ENCODE measurements at regions not wholly inside any gene's neighbourhood (a gene's known extent, or its start where the extent isn't known, plus 50 kb on each side); places are given as distances from the start of the nearest gene placed in this dataset.

DNA sequence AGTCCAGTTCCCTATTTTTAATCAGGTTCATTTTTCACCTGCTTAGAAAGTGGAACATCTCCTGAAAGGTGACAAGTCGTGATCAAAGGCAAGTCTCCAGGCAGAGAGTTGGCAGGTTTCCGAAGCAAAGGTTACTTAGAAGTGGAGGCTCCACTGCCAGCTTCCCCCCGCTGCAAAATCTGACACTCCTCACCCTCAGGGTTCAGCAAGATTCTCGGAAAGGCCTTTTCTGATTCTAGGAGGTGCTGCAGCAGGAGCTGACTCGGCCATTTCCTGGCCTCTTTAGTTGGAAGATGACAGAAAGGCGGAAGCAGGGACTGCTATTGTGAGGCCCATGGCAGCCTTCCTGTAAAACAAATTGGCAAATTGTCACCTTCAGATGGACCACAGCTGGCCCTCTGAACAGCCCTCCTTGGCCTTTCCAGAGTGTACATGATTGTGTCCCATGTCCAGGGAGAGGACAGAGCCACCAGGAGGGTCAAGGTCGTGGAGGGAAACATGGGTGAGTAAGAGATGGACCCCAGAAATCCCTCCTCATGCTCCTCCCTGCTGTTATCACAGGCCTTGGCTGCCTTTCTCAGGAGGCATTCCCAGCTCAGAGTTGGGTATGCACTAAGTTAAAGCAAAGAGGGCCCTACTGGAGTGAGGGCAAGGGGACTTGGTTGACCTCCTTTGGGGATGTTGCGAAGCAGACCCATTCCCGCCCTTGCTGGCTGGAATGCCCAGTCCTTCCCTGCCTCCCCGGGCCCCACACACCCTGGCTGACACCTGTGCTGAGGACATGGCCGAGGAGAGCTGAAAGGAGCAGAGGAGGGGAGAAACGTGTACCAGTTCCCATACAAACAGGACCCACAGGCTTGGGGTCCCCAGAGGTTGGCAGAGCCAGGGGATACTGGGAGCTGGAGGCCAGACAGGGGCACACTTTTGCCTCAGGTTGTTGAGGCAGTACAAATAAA is 115.5 kb upstream of the IRF2BP2 start:
- peak; percentile 13 for DNase-seq

DNA sequence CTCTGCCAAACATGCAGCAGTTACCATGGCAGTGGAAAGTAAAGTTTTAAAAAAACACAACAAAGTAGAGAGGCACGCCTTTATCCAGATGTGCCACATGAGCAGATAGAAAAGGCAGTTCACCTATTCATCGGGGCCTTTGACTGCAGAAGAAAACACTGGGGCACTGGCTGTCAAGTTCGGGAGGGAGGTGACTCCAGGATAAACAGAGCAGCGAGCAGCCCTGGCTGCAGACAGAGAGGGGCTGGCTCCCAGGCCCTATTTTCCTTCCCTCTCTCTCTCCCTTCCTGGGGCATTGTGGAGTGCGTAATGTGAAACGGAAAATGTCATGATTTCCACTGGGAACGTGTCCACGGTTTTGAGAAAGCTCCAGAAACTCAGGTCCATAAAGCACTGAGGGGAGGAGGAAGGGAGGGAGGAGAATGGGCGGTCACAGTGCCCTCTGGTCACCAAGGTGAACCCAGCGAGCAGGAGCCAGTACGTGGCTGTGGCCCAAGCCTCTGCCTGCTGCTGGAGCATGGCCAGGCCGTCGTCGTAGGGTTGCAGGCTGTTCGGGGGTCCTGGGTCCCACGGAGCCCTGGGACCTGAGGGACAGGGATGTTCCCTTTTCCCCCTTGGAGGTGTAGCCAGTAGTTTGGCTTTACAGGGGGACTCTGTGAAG is 114.7 kb upstream of the IRF2BP2 start:
- no peak for DNase-seq

DNA sequence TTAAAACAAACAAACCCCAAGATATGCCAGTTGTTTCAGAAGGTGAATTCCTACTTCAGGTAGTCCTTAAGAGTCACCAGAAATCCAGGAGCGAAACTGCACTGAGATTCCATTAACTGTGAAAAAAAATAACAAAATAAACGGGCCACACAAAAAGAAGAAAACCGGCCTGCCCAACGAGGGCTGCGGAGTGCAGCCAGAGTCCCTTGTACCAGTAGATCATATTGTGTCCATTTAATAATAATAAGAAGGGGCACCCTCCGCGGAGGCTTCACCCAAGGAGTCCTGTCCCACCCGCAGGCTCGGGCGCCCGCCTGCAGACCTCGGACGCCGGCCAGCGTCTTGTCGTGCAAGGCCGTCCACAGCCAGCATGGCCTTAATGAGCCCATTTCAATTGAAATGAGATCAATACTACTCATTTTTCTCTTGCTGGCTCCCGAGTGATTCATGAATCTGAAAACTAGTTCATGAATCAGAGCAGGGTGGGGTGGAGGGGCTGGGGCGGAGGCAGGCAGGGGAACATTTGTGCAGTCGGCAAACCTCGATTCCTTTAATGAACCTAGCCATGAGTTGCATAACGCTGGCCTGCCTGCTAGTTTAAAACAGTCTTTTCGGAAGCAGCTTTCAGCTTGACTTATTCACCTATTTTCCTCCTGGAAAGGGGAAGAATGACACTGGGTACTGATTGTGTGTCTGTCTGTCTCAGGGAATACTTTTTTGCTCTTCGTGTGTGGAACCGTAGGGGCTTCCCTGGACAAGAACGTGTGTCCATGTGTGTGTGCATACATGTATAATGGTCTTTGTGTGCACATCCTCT is 113.1 kb upstream of the IRF2BP2 start:
- no peak for DNase-seq

DNA sequence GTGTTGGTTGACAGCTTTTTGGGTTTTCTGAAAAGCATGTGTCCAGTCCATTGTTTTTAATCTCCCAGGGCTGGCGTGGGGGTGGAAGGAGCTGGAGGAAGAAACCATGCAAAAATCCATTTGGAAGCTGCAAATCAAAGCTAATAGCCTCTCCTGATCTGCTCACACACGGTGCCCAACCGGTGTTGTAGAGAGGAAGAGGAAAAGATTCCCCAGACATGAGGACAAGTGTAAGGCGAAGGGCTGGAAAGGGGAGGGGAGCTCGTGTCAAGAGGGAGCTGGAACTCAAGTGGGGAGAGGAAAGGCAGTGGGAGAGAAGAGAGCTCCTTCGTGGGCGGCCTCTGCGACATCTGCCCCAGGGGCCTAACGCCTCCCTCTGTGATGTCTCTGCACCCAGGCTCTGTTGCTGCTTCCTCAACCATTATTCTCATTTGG is 112.3 kb upstream of the IRF2BP2 start:
- no peak for DNase-seq

DNA sequence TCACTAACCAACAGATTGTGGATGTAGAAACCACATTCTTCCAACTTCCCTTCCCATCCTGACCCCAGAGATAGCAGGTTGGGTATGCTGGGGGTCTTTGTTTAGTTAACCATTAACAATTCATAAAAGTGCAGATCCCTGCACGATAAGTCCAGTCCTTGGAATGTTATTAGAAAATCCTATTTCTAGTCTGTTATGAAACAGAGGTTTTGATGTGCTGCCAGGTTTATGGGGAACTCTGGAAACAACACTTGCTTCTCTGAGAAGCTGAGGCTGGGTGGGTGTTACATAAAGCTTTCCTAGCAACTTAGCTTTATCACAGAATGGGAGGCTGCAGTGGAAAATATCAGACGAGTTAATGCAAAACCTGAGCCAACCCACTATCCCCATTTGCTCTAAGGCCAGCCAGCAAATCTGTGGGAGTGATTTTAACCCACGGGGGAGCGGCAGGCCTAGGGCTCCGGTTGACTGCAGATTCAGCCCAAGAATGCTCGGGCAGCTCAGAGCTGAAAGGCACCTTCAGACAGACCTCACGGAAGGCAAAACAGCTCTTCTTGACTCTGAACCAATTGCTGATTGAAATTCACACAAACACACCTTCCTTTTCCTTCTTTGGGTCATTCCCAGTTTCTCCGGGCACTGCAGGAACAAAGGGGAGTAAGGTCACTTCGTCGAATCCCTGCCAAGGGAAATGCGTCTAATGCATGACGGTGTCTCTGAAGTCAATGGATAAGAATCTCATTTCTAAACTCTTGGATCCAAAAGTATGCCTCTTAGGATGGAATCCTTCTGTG is 111.7 kb upstream of the IRF2BP2 start:
- no peak for DNase-seq

DNA sequence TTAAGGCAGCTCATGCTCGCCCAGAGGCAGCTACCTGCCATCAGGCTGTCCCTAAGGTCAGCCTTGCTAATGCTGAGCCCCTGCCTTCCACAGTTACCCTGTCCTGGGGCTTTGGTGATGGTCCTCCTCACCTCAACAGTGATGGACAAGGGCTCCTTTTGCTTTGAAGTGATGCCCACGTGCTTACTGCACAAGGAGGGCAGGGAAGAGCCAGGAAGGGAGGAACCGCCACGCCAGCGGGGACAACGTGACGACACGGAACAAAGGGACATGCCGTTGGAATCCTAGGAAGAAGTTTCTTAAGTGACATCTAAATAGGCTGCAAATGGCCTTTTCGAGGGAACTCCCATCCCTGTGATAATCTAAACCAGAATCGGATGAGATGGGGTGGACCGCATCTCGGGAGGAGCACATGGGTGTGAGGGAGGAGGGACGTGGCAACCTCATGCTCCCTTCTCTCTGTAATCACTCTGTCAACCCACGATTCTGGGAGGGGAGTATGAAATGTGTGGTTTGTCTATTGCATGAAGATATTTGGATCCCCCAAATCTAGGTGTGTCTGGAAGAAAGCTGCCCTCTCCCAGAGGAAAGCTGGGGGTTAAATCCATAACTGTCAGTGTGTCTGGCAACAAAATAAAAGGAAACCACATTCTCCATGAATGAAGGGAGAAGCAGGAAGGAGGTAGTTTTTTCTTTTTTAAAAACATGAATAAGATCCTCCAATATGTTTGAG is 110.9 kb upstream of the IRF2BP2 start:
- no peak for DNase-seq

DNA sequence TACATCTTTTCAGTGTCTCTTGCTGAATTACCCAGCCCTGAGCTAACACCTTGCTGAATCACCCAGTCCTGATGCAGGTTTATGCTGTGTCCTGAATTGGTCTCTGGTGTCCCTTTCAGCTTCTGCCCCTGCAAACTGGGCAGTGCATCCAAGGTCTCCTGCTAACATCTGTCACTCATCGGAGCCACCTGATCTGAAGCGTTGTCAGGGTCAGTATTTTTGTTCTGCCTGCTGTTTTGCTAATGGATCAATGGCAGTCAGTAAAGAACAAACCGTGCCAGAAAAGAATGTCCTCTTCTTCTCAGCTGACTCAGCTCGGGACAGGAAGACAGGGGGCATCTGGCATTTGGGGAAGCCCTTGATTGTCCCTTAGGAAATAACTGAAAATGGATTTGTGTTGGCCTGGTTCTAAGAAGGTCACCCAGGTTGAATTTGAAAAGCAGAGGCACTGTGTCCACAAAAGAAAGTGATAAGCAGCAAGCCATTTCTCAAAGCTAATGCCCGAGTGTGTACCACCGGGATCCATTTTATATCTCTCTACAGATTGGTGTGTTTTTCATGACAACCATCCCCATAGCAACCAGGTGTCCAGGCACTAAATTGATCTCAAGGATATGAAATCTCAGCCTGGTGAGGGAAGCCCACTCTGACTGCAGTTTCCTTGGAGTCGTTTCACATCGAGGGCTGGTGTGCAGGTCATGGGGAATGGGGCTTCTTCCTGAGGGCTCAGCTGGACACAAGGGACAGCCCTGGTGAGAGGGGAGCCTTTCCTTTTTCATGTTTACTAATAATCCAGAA is 109.7 kb upstream of the IRF2BP2 start:
- no peak for DNase-seq

DNA sequence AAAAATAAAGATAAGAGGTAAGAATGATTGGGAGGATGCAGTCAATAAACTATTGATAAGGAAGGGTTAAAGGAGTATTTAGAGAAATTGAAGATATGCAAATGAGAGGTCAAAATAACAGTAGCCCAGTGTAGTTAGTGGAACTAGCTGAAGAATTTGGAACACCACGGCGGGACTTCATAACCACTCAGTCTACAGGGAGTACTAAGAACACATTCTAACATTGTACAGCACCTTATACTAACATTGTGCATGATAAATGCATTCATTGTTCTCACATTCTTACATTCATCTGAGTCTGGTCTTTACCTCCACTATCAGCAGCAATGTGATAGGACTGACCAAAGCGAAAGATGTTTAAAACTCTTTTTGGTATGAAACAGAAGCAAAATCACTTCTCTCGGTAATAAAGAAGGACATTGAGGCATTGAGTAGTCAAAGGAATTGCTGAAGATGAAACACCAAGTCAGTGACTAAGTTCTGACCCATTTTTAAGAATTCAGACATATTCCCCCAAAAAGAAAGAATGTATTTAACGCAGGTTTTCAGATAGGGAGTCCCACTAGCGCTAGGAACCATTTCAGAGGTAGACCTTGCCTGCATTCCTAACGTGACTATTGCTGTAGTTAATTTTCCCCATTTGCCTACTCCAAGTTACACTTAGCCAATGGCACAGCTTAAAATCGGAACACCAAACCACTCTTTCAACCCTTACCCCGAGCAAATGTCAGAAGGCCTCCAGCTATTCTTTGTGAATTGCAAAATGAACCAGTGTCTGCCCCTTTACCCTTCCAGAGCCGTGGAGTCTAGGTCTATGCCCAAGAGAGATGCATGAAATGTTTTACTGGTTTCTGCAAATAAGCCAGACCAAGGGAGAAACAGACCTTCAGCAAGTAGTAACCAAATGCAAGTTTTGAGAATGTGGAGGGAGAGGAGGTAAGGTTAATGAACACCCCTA is 108.8 kb upstream of the IRF2BP2 start:
- no peak for DNase-seq

DNA sequence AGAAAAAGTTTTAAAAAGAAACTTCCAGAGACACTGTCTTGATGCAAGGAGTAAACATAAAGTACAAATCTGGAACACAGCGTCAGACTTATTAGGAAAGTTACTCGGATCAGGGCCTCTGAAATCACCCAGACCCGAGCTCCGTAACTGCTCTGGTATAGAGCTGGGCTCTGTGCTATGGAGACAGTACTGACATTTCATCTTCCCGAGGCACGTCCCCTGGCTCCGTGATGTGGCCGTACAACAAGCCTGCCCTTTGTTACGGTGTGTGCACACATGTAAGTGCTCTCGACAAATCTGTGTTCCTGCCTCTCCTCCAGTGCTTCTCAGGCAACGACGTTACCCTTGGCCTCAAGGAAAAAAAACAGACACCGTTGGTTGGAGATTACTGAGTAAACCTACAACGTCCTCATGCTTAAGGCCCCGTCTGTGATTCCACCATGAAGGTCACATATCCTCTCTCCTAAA is 107.0 kb upstream of the IRF2BP2 start:
- no peak for DNase-seq

DNA sequence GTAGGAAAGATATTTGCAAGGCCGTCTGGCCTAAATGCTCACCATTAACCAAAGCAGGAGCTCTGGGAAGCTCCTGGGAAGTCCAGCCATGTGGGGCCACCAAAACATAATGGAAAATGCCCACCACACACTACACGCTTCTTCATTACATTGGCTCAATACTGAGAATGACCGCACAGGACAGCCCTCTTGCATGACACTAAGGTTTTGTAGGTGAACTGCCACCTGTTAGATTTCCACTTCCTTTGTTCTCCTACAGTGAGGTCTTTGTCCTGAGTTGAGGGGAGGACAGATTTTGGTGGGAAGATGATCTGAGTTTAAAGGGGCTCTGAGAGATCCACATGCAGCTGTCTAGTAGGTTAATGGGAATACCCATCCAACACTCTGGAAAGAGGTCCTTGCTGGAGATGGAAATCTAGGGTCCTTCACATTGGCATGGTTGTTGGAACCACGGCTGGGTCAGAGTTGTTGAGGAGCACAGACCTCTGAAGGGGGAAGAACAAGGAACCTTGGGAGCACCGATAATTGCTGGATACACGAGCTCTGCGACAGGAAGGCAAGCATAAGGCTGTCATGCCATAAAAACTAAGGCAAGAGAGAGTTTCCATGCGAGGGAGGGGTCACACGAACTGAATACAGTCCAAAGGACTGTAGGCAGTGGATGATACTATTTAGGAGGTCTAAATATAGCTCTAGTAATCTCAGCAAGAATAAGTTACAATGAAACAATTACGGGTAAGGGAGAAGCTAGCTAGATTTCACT is 105.5 kb upstream of the IRF2BP2 start:
- no peak for DNase-seq

DNA sequence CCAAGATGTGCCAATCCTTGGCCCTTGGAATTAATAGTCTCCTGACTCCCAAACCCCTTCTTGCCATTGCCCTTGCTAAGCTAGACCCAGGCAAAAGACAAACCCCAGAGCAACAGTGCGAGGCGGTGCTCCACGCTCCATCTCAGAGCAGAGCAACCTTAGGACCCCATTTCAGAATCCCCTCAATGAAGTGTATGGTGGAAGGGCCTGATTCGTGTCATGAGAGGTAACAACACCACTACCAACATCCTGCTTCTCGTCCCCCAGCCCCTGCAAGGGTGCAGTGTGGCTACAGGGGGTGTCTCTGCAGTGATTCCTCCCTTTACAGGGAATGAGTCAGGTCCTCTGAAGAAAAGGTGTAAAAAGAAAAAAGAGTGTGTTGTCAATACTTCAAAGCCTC is 103.9 kb upstream of the IRF2BP2 start:
- DNase-seq, result no peak

DNA sequence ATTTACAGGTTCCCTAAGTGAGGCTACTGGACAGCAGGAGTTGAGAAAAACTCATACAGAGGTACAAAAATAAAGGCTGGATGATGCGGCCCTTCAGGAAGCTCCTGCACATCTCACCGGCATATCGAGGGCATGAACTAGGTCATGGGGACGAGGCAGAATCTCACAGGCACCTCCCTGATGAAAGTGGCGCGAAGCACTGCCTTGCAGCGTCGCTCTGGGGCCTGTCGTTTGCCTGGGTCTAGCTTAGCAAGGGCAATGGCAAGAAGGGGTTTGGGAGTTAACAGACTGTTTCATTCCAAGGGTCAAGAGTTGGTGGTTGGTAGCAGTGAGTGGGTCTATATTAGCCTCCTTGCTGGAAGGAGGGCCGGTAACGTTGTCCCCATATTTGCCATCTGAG is 103.5 kb upstream of the IRF2BP2 start:
- no peak for DNase-seq

DNA sequence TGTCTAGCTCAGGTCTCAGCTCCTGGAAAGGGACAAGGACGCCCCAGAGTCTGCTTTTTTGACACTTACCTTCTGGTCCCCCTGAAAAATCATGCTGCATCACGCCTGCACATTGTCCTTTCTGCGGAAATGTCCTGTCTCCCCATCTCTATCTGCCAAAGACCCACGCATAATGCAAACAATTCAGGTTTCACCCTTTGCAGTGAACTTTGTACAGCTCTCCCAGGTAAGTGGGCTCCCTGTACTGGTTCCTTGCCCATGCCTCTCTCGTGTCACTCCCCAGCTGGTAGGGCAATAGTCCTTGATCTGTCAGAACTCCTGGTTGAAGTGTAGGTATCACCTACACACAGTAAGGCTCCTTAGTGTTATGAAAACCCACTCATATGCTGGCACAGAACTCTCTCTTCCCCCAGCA is 102.9 kb upstream of the IRF2BP2 start:
- DNase-seq, result no peak

DNA sequence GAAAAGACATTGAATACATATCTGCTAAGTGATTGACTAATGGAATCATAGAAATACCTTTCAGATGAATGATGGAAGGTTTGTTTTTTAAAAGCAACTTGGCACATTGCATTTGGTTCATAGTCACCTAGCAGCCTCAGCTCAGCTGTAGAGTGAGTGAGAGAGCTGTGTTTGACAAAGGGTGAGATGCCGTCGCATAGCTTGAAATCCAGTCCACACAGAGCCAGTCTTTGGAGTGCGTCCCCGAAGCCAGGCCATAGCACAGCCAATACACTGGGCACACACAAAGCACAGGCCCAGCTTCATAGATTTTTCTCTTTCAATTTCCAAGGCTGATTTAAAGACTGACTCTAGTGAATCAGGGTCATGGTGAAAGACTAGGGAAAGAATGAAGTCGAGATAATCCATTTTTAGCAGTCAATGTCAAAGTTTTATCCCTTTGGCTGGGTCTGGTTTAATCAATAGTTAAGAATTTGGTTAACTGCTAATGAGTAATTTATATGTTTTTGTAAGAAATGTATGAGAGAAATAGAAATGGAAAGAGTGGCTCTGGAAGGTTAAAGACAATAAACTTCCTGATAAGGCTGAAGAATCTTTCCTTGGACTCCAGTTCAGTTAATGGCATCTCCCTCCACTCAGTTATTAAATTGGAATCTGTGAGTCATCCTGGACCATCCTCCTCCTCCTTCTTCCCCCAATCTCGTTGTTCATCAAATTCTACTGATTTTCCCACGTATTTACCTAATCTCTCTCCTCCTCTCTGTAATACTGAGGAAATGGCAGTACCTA is 101.2 kb upstream of the IRF2BP2 start:
- no peak for DNase-seq

DNA sequence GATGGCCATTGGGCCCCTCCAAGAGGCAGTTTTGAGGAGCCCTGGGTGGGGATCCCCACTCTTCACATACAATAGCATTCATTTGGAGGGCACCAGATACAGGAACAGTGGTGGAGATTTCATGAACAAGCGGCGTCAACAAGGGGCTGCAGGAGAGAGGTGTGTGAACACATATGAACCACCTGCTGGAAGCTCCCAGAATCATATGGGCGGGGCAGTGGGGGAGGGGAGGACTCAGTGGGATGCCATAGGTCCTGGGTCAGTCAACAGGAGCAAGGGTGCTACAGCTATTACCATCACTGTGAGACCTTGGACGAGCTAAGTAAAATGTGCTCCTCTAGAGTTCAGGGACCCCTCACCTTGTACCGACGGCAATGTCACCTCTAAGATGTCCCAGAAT is 100.4 kb upstream of the IRF2BP2 start:
- no peak for DNase-seq

DNA sequence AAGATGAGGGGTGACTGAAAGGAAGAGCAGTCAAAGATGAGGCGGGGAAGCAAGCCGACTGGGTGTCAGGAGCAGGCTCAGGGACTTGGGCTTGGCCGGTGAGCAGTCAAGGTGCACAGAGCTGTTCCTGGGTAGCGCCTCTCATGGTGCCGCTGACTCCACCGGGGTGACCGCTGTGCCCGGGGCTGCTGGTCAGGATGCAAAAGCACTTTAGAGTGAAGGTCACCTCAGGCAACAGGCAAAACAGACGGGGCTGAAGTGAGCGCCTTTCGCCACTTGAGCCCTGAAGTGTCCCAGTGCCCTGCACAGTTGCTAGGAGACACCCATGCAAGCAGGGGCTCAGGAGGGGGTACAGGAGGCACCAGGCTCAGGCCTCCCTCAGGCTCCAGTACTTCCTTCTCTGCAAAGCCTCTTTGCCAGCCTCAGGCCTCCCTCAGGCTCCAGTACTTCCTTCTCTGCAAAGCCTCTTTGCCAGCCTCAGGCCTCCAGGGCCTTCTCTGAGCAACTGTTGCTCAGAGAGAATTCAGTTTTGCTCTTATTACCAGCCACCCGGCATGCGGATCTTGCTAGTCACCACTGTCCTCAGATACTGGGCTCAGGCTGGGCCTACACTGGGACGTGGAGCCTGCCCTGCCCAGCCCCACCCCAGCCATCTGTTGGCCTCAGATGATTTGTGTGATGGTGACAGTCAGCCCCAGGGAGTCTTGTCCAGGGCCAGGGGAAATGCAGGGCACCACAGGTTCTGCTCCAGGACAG is 99.7 kb upstream of the IRF2BP2 start:
- DNase-seq, result no peak
